ENCODE measurements at regions not wholly inside any gene's neighbourhood (a gene's known extent, or its start where the extent isn't known, plus 50 kb on each side); places are given as distances from the start of the nearest gene placed in this dataset.

GRCh38 chr10:6699336-6699735 lies 119.3 kb upstream of the PRKCQ start:
- H3K9me3 ChIP-seq, result no peaks in the 10 kb centered on the region
- H3K27ac ChIP-seq, result no peak overlapping the region
- H3K4me3 ChIP-seq, result no peak overlapping the region
- intact Hi-C loops (cut with DNase I), result no loop called here
- DNase-seq (ENCODE audit: low spot score in 2 of 2), result no peak
- TF ChIP-seq, protein P1, sequence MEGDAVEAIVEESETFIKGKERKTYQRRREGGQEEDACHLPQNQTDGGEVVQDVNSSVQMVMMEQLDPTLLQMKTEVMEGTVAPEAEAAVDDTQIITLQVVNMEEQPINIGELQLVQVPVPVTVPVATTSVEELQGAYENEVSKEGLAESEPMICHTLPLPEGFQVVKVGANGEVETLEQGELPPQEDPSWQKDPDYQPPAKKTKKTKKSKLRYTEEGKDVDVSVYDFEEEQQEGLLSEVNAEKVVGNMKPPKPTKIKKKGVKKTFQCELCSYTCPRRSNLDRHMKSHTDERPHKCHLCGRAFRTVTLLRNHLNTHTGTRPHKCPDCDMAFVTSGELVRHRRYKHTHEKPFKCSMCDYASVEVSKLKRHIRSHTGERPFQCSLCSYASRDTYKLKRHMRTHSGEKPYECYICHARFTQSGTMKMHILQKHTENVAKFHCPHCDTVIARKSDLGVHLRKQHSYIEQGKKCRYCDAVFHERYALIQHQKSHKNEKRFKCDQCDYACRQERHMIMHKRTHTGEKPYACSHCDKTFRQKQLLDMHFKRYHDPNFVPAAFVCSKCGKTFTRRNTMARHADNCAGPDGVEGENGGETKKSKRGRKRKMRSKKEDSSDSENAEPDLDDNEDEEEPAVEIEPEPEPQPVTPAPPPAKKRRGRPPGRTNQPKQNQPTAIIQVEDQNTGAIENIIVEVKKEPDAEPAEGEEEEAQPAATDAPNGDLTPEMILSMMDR (IDR thresholded peaks at IDR 0.05), result no peak
- H3K4me1 ChIP-seq, result no peaks in the 10 kb centered on the region
- no peaks in the 10 kb centered on the region for H3K36me3 ChIP-seq
- H3K27me3 ChIP-seq, result no peaks in the 10 kb centered on the region

DNA sequence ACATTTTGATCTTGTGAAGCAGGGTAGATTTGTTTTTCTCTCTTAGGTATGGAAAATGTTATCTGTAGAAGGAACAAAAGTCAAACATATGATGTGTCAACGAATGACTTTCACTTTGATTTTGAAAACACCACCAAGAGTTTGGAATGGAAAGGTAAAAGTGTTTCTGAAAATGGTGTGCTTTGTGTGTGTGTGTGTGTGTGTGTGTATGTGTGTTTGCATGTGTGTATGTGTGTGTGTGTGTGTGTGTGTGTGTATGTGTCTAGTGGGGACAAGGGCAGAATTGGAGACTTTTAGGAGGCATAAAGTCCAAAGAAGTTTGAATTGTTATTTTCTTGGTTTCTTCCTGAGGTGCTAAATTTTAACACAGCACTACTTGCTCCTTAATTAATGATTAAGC lies 115.4 kb upstream of the PRKCQ start:
- intact Hi-C loops (cut with DNase I), result no loop called here
- TF ChIP-seq, protein P1 (IDR thresholded peaks at IDR 0.05), result no peak
- H3K27me3 ChIP-seq, result no peaks in the 10 kb centered on the region
- no peak overlapping the region for H3K27ac ChIP-seq
- H3K9me3 ChIP-seq, result no peaks in the 10 kb centered on the region
- no peaks in the 10 kb centered on the region for H3K36me3 ChIP-seq
- DNase-seq (ENCODE audit: low spot score in 2 of 2), result no peak
- no peaks in the 10 kb centered on the region for H3K4me1 ChIP-seq
- no peak overlapping the region for H3K4me3 ChIP-seq

DNA sequence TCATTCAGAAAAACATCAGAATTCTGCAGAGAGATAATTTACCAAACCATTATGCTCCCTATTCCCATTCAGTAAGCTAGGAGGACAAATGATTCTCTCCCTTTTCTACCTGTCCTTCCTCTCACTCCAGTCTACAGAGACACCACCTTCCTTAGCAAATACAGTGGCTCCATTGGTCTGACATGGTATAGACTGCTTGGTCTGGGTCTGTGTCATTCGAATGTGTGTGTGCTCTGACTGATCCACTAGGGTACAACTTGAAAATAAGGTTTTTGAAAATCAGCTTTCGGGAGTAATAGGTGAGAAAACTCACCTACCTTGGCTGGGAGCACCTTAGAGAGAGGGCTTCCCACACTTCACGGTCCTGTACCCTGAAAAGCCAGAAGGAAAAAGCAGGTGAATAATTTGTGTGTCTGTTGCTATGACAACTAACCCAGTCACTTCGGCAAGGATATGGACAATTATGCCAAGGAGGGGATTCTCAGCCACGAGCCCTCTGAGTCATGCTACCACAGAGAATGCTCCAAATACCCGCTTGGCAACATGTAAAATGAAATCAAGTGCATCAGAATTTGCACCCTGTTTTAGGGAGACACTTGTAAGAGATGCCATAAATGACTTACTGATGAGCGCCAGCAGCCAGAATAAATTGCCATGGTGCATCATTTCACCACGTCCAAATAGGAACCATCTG lies 114.5 kb upstream of the PRKCQ start:
- H3K27ac ChIP-seq, result no peak overlapping the region
- DNase-seq (ENCODE audit: low spot score in 2 of 2), result no peak

GRCh38 chr10:6692856-6693255 lies 112.8 kb upstream of the PRKCQ start:
- H3K4me1 ChIP-seq, result no peaks in the 10 kb centered on the region
- no peak overlapping the region for H3K27ac ChIP-seq
- no peak overlapping the region for H3K4me3 ChIP-seq
- no peak for DNase-seq (ENCODE audit: low spot score in 2 of 2)
- intact Hi-C loops (cut with DNase I), result no loop called here
- TF ChIP-seq, protein P1 (IDR thresholded peaks at IDR 0.05), result no peak
- H3K27me3 ChIP-seq, result no peaks in the 10 kb centered on the region
- H3K36me3 ChIP-seq, result no peaks in the 10 kb centered on the region
- no peaks in the 10 kb centered on the region for H3K9me3 ChIP-seq

More for the DNA sequence above, 114.5 kb upstream of the PRKCQ start:
- no peaks in the 10 kb centered on the region for H3K9me3 ChIP-seq
- no peak overlapping the region for H3K4me3 ChIP-seq
- no peaks in the 10 kb centered on the region for H3K27me3 ChIP-seq
- no peaks in the 10 kb centered on the region for H3K4me1 ChIP-seq
- intact Hi-C loops (cut with DNase I), result no loop called here
- H3K36me3 ChIP-seq, result no peaks in the 10 kb centered on the region
- TF ChIP-seq, protein P1 (IDR thresholded peaks at IDR 0.05), result no peak

DNA sequence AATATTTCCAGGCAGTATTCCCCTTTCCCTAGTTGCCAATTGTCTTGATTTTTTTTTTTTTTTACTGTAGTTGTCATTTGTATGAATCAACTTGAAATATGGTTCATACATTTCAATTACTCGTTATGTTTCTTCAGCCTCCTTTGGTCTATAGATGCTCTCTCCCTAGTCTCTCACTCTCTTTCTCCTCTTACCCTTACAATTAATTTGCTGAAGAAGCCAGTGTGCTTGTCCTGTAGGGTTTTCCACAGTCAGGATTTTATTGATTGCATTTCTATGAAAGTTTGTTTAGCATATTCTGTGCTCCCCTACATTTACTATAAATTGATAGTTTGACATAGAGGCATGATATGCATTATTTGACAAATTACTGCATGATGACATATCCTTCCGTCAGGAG lies 112.0 kb upstream of the PRKCQ start:
- no peaks in the 10 kb centered on the region for H3K9me3 ChIP-seq
- no peaks in the 10 kb centered on the region for H3K36me3 ChIP-seq
- H3K27me3 ChIP-seq, result no peaks in the 10 kb centered on the region
- no peak for DNase-seq (ENCODE audit: low spot score in 2 of 2)
- no peak overlapping the region for H3K4me3 ChIP-seq
- intact Hi-C loops (cut with DNase I), result no loop called here
- H3K27ac ChIP-seq, result no peak overlapping the region
- TF ChIP-seq, protein P1 (IDR thresholded peaks at IDR 0.05), result no peak
- no peaks in the 10 kb centered on the region for H3K4me1 ChIP-seq

DNA sequence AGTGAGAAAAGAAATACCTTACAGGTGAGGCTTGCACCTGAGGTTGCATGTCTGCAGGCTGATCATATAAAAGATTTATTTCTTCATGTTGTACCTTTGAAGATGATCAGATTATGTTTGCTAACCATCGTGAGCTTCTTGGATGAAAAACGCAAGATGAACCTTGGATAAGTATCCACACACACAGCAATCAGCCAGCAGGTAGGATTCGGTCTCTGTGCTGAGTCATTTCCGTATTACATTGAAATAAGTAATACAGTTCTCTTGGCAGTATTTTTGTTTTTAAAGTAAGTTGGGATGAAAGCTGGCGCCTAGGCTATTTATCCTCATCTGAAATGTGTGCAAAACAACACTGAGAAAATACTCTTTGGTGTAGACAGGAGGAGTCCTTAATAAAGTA lies 109.0 kb upstream of the PRKCQ start:
- TF ChIP-seq, protein P1 (IDR thresholded peaks at IDR 0.05), result no peak
- Histone ChIP-seq H3K4me1 (no peaks in the 10 kb centered on the region), H3K27me3 (no peaks in the 10 kb centered on the region), H3K36me3 (no peaks in the 10 kb centered on the region), H3K9me3 (no peaks in the 10 kb centered on the region), H3K4me3 (no peak overlapping the region), H3K27ac (no peak overlapping the region)
- intact Hi-C loops (cut with DNase I), result no loop called here
- no peak for DNase-seq (ENCODE audit: low spot score in 2 of 2)
